LoVo (cell line): ENCODE measurements at regions not wholly inside any gene's neighbourhood (a gene's known extent, or its start where the extent isn't known, plus 50 kb on each side); places are given as distances from the start of the nearest gene placed in this dataset.

Experiments used
- DNase-seq: peaks from one replicate; pipeline ENCODE4 v3.0.0-alpha.2; 2016; ENCODE audit warnings: low spot score

DNA sequence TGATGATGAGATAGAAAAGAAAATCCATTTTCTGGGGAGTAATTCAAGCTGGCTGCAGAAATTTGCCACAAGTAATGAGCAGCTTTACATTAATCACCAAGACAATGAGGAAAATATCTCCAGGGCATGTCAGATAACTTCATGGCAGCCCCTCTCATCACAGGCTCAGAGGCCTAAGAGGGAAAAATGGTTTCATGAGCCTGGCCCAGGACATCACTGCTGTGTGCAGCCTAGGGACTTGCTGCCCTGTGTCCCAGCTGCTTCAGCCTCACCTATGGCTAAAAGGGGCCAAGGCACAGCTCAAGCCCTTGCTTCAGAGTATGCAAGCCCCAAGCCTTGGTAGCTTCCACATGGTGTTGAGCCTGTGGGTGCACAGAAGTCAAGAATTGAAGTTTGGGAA lies 161.7 kb downstream of the OPA1 start:
- no peak for DNase-seq

DNA sequence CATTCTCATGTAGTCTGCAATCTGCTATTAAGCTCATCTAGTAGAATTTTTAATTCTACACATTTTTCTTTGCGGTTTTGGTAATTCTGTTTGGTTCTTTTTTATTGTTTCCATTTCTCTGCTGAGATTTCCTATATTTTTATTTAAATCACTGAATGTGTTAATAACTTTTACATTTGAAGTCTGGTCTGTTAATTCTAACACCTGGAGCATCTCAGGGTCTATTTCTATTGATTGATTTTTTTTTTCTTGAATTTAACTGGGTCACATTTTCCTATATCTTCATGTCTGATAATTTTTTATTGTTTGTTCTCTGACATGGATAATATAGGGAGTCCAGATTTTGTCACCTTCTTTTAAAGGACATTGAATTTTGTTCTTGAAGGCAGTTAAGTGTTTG lies 163.5 kb downstream of the OPA1 start:
- no peak for DNase-seq

DNA sequence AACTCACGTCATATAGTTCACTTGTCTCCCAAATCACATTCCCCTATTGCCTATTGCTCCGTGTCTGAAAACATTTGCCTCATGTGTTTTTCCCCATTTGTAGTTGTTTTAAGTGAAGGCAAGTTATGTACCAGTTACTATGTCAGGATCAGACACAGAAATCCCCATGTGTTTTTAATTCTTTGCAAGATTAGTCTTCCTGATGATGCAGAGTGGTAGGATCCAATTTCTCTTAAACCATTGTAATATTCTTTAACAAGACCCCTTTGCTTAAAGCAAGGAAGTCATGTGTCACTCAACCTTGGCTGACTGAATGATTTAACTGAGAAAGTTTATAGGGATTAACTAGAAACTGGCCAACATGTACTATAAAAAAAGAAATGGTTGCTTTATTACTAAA lies 164.4 kb downstream of the OPA1 start:
- no peak for DNase-seq

DNA sequence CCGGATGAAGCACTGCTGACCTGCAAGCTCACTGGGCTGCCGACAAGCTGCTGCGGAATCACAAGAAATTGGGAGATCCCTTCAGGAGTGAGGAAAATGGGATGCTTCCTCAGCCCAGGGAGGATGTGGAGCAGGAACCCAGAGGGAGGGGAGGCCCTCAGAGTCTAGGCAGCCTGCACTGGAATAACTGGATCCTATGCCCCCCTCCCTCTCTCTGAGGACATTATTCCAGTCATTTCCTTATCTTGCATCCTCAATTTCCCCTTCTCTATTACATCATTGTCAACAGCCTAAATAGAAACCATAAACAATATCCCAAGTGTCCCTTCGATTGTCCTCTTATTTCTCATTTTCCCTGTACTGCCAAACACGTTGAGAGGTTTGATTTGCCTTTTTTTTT lies 169.0 kb downstream of the OPA1 start:
- no peak for DNase-seq

DNA sequence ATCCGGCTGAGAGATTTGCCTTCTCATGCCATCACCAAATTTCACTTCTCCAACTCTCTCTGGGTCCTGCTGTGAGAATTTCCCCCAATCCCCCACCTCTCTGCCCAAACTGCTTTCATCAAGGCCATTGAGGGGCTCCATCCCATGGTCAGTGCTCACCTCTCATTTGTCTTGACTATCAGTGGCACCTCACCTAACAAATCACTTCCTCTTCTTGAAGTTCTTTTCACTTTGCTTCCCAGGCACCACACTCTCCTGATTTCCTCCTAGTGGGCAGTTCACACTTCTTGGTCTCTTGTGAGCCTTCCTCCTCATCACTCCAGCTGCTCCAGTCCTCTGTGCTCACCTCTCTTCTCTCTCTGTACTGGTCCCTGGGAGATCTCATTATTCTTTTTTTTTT lies 169.6 kb downstream of the OPA1 start:
- no peak for DNase-seq

DNA sequence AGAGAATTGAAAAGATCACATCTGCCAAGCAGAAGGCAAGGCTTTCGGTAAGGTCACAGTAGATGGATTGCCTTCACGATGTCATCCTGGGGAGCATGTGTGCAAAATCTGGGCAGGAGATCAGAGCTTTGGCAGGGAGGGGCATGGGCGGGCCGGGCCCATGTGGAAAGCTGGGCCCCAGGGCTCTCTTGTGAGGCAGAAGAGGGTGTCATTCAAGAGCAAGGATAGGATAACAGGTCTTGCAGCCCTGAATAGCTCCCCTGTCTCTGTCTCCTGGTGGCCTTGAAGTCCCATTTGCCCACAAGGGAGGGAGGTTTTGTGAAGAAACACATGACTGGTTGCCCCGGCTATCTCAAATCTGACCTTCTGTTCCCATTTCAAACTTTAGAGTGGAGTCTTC lies 172.0 kb downstream of the OPA1 start:
- no peak for DNase-seq

DNA sequence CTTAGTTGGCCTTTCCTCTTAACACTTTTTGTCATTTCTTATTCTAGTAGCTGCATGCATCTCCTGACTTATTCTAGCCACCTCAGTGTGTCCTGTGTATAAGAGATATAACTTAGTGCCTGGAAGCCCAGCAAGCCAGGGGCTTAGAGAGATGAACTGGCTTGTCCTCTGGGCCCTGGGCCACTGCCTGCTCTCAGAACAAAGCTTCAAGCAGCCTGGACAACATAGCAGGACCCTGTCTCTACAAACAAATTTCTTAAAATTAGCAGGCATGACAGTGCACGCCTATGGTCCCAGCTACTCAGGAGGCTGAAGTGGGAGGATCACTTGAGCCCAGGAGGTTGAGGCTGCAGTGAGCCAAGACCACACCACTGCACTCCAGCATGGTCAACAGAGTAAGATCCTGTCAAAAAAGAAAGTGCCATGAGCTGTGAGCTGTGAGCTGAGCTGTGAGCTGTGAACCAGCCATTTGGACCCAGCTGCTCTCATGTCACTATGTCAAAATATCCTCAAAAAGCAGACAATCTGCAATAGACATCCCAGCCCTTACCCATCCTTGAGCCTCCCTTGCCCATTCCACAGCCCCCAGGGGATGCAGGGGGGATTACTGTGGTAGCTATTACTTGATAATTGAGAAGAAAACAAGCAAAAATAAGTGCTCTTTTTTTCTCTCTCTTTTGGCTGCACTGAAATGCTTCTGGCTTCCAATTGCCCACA lies 174.5 kb downstream of the OPA1 start:
- DNase-seq: no peak

DNA sequence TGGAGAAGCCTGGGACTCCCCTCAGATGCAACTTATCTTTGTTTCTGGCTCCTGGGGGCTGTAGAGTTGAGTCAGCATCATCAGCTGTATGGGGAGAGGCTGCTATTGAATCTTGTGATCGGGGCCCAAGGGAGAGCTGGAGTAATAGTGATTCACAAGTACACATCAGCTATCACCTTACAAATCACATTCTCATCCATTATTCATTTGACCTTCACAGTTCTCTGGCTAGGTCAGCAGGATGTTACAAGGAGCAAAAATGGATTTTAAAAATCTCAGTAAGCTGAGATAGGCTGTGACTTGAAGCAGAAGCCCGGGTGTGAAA lies 175.0 kb downstream of the OPA1 start:
- DNase-seq: no peak

DNA sequence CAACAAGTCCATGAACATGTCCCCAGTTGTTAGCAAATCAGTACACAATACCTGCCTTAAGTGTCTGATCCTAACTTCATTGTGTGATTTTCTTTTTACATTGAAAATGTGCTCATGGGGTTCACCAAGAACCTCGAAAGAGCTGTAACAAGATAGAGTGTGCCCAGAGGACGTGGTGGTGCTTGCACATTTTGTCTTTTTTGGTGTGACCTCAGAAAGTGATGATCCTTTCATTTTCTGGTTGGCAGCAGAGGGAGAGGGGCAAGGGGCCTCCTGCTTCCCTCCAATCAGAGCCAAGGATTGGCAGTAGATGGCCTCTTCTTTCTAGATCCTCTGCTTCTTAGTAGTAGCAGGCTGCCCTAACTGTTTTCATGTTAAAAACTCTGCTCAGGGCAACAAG lies 176.4 kb downstream of the OPA1 start:
- no peak for DNase-seq

DNA sequence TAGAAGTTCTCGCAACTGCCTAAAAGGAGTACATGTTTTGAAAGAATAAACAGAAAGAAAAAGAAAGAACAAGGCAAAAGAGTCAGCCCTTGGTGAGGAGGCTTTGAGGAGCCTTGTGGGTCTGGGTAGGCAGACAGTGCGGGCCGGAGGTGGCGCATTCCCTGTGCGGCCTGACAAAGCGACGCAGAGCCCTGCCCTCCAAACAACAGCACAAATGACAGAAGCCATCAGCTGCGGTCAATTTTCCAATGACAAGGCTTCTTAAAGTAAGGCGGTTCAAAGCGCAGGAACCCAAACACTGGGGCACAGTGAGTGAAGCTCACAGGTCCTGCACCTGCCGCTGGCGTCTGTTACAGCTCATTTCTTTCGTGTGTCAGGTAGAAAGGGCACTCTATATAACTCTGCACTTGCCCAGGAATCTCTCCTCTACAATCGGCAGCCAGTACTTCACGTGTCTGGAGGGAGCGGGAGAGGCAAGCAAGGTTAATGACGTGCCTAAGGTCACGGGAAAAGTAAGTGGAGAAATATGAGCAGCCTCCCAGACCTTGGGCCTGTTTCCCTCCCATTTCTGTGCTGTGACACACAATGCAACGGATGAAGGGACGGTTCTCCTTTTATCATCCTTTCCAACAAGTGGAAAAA lies 178.1 kb downstream of the OPA1 start:
- DNase-seq: no peak

DNA sequence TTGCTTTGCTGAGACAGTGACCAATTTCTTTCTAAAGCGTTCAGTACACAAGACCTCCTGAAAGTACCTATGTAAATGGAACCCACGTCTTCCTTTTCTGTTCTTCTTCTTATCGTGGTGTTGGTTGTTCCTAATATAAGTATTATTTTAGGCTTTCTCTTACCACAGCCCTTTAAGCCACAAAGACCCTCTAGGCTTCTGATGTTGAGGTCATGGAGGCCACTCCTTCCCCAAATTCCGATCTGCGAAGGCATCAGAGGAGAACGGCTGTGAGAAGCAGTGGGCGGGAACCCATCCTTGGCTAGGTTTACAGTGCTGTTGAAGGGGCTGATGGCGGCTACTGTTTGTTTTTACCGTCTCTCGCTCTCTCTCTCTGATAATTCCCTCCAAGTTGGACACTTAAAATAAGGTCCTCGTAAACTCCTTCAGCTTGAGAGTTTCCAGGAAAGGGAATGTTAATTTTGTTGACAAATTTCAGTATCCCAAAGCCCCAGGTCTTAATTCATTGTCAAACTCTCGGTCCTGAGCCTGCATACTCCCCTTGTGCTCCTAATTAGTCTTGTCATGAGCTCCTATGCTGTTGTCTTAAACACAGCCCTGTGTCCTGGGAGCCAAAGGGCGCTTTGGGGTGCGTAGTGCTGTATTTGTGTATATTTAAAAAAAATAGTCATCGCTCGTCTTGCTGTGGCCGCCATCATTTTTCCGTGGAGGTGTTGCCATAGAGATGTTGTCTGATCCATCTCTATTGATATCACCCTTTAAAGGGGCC lies 178.8 kb downstream of the OPA1 start:
- no peak for DNase-seq

DNA sequence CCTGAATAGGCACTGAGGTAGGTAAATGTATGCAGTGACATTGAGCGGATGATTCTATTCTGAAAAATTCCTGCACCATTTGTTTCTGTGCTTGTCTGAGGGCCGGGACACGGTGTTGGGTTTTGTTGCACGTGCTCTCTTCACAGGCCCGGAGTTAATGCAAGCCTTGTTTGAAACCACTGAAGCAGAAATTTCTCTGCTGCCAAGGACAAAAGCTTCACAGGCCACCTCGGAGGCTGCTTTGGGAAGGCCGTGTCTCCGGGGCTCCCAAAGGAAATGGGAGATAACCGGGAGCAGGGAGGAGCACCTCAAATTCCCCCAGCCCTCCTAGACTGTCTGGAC lies 179.4 kb downstream of the OPA1 start:
- DNase-seq: no peak

DNA sequence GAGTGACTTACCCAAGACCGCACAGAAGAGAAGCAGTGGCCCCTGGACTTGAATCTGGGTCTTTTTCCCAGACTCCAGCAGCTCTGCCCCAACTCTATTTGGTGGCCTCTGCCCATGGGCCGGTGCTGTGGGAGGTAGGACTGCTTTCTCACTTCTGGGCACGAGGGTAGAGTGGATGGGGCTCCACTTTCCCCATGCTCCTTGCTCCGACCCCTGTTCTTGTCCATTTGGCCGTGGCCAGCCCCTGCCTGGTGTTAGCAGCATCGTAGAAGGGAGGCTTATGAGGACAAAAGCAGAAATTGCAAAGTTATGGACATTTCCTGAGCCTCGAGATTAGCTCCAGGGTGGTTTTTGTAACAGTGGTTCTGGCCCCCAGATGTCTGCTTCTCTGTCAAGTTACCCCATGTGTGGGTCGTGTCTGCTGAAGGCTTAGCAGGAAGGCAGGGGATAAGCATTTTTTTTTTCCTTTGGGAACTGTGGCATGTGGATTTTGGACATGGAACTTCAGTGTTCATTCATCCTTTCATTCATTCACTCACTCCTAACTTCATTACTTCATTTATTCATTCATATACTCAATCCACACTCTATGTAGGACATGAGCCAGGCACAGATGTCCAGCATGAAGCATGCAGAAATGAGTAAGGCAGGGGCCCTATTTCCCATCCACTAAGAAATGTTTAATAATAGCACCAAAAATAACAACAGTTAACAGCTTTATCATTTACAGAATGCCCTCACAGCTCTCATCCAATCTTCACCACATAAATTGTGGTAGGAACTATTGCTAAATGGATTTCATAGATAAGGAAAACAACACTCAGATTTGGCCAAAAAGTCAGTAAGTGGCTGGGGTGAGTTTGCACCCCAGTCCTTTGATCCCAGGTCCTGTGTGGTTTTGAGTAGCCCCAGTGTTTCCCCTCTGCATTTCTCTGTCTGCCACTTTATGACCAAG lies 180.5 kb downstream of the OPA1 start:
- DNase-seq: no peak

DNA sequence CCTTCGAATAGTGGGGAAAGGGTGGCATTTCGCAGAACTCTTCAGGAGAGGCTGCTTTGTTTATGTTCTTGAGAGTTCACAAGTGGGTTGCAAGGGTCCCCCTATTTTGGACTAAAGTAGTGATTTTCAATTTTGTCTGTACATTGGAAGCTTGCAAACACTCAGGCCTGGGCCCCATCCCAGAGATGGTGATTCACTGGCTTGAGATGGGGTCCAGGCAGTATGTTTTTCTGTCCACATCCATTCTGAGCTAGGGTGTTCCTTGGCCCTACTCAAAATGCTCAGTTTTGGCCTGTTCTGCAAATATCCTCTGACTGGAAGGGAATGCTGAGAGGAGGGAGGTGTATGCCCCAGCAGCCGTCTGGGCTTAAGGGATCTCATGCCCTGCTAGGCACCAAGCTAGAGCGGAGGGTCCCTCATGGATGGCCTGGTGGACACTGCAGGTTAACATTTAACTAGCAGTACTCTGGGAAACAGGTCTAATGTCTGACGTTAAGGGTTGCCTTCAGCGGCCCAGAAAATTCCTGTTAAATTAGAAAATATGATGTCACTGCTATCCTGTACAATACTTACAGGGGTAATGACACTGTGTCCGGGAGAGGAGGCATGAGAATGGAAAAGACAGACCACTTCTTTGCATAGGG lies 181.4 kb downstream of the OPA1 start:
- no peak for DNase-seq

DNA sequence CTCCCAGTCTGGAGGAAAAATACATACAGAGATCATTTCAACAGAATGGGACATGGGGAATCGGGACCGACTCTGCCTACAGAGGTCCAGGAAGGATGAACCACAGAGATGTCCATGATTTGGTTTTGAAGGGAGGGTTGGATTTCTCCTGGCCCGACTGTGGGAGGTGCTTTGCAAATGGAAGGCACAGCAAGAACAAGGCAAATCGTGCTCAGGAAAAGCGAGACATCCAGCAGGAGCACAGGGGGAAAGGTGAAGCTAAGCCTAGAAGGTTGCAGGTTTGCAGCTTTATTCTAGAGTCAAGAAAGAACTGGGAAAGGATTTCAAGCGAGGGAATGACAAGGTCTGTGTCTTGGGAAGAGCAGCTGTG lies 181.9 kb downstream of the OPA1 start:
- no peak for DNase-seq

DNA sequence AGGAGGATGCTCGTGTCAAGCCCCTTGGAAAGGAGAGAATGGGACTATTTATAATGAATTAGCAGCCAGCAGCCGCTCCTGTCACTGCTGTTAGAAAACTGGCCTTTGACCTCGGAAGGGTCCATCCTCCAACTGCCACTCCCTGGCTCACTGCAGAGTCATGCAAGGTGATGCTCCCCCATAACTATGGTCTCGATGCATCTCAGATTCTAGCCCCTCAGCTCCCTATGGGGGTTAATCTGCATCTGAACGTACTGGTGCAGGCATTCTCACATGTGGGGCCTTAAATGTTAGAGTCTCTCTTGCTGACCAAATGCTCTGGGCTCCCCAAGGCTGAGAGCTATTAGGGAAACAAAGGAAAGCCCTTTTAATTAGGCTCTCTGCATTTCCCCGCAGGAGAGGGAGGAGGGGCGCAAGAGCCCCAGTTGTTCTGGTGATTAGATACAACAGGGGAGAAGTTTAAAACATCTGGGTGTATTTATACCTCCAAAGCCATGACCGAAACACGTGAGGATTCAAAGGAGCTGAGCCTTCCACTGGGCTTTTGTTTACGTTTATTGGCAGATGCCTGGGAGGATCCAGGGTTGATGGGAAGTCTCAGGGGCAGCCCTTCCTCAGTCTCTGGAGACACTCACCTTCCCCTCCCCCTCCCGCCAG lies 182.5 kb downstream of the OPA1 start:
- DNase-seq: no peak

DNA sequence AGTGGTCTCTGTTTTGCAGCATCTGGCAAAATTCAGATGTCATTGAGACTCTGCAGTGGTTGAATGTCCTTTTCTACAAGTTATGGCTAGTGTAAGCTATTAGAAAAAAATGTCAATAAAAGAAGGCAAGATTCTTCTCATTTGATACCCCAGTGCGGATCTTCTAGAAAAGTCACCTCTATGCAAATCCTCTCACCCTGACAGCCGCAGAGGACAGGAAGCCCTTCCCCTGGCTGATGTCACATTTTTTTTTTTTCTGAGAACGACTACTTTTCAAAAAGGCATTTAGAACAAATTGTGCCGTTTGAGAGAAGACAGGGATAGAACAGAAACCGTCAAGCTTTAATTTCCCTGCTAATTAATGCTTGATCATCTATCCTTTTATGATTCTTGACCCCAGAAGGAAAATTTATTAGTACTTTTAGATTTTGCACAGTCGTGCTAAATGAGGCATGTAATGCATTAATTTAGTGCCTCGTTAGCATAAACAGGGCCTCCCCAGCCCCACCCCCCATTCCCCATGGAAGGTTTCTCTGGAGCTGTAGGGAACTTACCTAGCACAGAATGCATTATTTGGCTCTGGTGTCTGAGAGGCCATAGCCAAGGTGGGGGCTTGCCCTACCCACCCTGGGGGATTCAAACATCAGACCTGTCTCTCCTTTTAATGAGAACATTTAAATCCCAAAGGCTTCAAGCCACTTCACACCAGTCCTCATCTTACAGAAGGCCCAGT lies 183.8 kb downstream of the OPA1 start:
- no peak for DNase-seq

DNA sequence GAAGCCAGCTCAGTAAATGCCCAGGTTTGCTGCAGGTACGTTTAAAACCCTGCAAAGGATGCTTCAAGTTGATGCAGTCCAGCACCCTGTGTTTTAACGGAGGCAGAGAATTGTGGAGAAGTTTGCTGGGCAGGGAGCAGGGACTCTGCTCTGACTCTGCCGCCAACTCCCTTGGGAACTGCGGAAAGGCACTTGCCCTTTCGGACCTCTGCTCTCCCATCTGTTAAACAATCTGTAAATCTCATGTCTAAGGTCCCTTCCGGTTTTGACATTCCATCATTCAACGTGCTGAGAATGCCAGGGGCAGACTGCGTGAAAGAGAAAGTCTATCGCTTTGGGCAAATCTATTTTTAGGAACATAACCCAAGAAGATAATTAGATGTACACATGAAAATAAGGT lies 184.5 kb downstream of the OPA1 start:
- DNase-seq: peak; percentile 29

DNA sequence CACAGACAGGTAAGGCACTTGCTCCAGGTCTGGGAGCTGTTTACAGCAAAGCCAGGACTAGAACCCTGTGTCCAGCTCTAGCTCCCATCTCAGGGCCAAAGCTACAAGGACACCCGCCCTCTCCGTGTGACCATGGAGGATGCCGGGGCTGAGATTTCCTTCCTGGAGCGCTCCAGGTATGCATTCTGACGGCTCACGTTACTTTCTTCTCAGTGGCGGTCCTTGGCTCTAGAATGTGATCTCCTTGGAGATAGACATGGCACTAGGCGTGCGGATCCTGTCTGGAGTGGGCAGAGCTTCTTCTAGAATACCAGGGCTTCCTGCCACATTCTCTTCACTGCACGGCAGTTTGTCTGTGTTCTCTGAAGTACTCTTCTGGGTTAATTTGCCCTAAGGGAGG lies 185.7 kb downstream of the OPA1 start:
- DNase-seq: no peak

DNA sequence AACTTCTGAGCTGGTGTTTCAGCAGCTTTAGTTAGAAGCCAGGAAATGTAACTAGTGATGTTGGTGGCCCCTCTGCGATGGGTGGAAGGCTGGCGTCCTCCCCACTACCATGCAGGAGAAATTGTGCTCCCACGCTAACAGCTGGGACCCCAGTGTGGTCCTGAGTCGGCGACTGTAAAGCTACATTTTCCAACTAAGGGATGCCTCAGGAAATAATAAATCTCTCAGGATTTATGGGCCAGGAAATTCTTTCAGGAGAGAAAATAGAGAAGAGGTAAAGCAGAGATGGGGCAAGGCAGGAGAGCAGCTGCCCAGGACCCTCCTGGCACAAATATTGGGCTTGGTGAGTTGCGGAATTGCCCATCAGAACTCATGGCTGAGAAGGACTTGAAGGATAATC lies 186.9 kb downstream of the OPA1 start:
- DNase-seq: no peak

DNA sequence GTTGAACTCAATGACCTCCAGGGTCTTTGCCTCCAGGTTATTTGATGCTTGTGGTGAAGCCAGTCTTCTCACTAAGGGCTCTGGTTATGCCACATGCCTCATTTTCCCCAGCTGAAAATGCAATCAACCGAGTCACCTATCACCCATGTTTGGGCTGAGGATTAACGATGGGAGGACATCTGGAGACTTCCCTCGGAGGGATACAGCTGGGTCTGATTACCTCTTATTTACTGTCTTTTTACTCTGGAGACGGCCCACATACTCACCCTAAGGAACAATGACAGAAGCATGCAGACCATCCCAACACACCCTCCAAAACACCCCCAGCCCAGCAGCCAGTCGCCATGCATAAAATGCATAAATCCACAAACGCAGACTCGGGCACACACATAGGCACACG lies 187.4 kb downstream of the OPA1 start:
- DNase-seq: no peak
